ENCODE measurements at regions not wholly inside any gene's neighbourhood (a gene's known extent, or its start where the extent isn't known, plus 50 kb on each side); places are given as distances from the start of the nearest gene placed in this dataset.

DNA sequence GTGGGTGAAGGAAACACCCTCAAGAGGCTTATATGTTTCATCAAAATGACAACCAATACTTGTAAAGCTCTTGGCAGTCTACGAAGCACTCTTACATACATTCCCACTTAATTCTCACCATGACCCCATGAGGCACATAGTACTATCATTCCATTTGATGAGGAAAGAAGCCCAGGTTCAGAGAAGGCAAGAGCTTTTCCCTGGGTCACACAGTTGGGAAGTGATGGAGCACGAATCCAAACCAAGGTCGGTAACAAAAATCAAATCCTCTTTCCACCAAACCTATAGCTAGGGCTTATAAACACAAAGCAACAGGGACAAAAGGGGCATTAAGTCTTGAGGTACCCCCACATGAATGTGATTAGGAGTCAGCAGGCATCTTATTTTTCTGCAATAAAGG, 187.1 kb downstream of the UACA start:
- Histone ChIP-seq H4K20me1 (ENCODE audit: control insufficient read depth, insufficient read depth) (no peaks in the 10 kb centered on the region), H3K27me3 (replicated peaks in 1 of 2; ENCODE audit: control insufficient read depth in 2 of 2, insufficient read depth in 2 of 2, low read length in 1 of 2) (no peaks in the 10 kb centered on the region), H2AFZ (ENCODE audit: control insufficient read depth, low read depth, low read length) (no peak overlapping the region), H3K4me1 (ENCODE audit: control insufficient read depth, insufficient read depth, low read length) (no peaks in the 10 kb centered on the region), H3K9me3 (replicated peaks; ENCODE audit: control insufficient read depth, insufficient read depth, low read length) (no peaks in the 10 kb centered on the region; the same call in 2 of the 3 replicates), H3K36me3 (ENCODE audit: control insufficient read depth in 2 of 2, insufficient read depth in 2 of 2, low read length in 1 of 2) (no peaks in the 10 kb centered on the region), H3K27ac (ENCODE audit: control insufficient read depth, insufficient read depth) (no peak overlapping the region), H3K9ac (ENCODE audit: control insufficient read depth, insufficient read depth, low read length) (no peak overlapping the region), H3K79me2 (ENCODE audit: control insufficient read depth, insufficient read depth, low read length) (no peaks in the 10 kb centered on the region), H3K4me3 (no peak overlapping the region), H3K4me2 (ENCODE audit: control insufficient read depth, insufficient read depth) (no peak overlapping the region)
- RAD21 ChIA-PET (ENCODE audit: unreplicated experiment), result no interaction called here
- no peak for DNase-seq (ENCODE audit: low read depth, low spot score)
- CTCF ChIA-PET, result interaction anchor here (0.7 kb wide), 1 partner anchor 146 kb away, joined by 3 read pairs; no protein-coding TSS in a partner anchor
- intact Hi-C loops (cut with micrococcal nuclease; ENCODE audit: unreplicated experiment), result no loop called here
- no TSS peak for BruUV-seq (replicated peaks)
- in situ Hi-C loops (cut with MboI), result no loop called here
- no peak for TF ChIP-seq SMAD5 (IDR thresholded peaks at IDR 0.05; ENCODE audit: low read depth)
- no peak for TF ChIP-seq IKZF2 (IDR thresholded peaks at IDR 0.05)
- TF ChIP-seq PAX5 (IDR thresholded peaks at IDR 0.05; ENCODE audit: borderline replicate concordance, low read depth, low read length), result no peak
- no peak for TF ChIP-seq TCF7 (IDR thresholded peaks at IDR 0.05; ENCODE audit: borderline replicate concordance)
- TF ChIP-seq, protein P1, sequence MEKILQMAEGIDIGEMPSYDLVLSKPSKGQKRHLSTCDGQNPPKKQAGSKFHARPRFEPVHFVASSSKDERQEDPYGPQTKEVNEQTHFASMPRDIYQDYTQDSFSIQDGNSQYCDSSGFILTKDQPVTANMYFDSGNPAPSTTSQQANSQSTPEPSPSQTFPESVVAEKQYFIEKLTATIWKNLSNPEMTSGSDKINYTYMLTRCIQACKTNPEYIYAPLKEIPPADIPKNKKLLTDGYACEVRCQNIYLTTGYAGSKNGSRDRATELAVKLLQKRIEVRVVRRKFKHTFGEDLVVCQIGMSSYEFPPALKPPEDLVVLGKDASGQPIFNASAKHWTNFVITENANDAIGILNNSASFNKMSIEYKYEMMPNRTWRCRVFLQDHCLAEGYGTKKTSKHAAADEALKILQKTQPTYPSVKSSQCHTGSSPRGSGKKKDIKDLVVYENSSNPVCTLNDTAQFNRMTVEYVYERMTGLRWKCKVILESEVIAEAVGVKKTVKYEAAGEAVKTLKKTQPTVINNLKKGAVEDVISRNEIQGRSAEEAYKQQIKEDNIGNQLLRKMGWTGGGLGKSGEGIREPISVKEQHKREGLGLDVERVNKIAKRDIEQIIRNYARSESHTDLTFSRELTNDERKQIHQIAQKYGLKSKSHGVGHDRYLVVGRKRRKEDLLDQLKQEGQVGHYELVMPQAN (conservative IDR thresholded peaks at IDR 0.05), result no peak
- no peak for TF ChIP-seq POLR2A (IDR thresholded peaks at IDR 0.05; ENCODE audit: low read depth, low read length)
- TF ChIP-seq SREBF1 (IDR thresholded peaks at IDR 0.05; ENCODE audit: low read length), result no peak
- TF ChIP-seq BHLHE40 (IDR thresholded peaks at IDR 0.05; ENCODE audit: borderline replicate concordance in 1 of 2, low read depth in 2 of 2, low read length in 1 of 2), result no peak
- TF ChIP-seq DPF2 (IDR thresholded peaks at IDR 0.05), result no peak
- no peak for TF ChIP-seq GABPA (IDR thresholded peaks at IDR 0.05; ENCODE audit: low read depth)
- TF ChIP-seq, protein P2, sequence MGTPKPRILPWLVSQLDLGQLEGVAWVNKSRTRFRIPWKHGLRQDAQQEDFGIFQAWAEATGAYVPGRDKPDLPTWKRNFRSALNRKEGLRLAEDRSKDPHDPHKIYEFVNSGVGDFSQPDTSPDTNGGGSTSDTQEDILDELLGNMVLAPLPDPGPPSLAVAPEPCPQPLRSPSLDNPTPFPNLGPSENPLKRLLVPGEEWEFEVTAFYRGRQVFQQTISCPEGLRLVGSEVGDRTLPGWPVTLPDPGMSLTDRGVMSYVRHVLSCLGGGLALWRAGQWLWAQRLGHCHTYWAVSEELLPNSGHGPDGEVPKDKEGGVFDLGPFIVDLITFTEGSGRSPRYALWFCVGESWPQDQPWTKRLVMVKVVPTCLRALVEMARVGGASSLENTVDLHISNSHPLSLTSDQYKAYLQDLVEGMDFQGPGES (IDR thresholded peaks at IDR 0.05), result no peak
- TF ChIP-seq CHD2 (IDR thresholded peaks at IDR 0.05; ENCODE audit: borderline replicate concordance, low read depth, low read length), result no peak
- no peak for TF ChIP-seq RAD51 (IDR thresholded peaks at IDR 0.05)
- no peak for TF ChIP-seq TCF3 (IDR thresholded peaks at IDR 0.05; ENCODE audit: borderline replicate concordance, insufficient read depth, low read depth, low read length)
- TF ChIP-seq, protein P3, sequence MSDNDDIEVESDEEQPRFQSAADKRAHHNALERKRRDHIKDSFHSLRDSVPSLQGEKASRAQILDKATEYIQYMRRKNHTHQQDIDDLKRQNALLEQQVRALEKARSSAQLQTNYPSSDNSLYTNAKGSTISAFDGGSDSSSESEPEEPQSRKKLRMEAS (IDR thresholded peaks at IDR 0.05; ENCODE audit: low read depth, low read length), result no peak
- TF ChIP-seq CEBPB (IDR thresholded peaks at IDR 0.05; ENCODE audit: borderline replicate concordance in 1 of 2, low read depth in 2 of 2, low read length in 2 of 2), result no peak
- TF ChIP-seq NFXL1 (IDR thresholded peaks at IDR 0.05; ENCODE audit: borderline replicate concordance), result no peak
- TF ChIP-seq LARP7 (IDR thresholded peaks at IDR 0.05), result no peak
- TF ChIP-seq BACH1 (IDR thresholded peaks at IDR 0.05; ENCODE audit: borderline replicate concordance), result no peak
- TF ChIP-seq HDGF (IDR thresholded peaks at IDR 0.05), result no peak
- FAIRE-seq, result no peak
- POLR2A ChIA-PET, result no interaction called here
- SMC1A ChIA-PET (ENCODE audit: uncharacterized antibody, unreplicated experiment), result interaction anchor here (1.2 kb wide), 1 partner anchor 75 kb away, joined by 4 read pairs; no protein-coding TSS in a partner anchor
- ATAC-seq, result no peak
- WGBS (ENCODE audit: insufficient coverage, insufficient replicate concordance, low lambda C conversion rate, missing lambda C conversion rate), result 54% methylated on average over 3 of the region's 3 CpGs
